MM.1S (cell line): ENCODE measurements at regions not wholly inside any gene's neighbourhood (a gene's known extent, or its start where the extent isn't known, plus 50 kb on each side); places are given as distances from the start of the nearest gene placed in this dataset.
"Not testable (repeated sequence)": the region's sequence is repeated elsewhere in the genome, so short reads cannot be mapped to it uniquely, and the experiment has no call there.

Experiments used
- DNase-seq: peaks from one replicate; pipeline ENCODE4 v3.0.0-alpha.2; 2015
- H2AFZ ChIP-seq: fragments of 300-600 bp; sonication (generic); 2 replicates; pipeline ENCODE4 v1.6.0; 2016; ENCODE audit warnings: antibody characterized with exemption, low read length
- H3F3A ChIP-seq: fragments of 300-600 bp; sonication (generic); 2 replicates; pipeline ENCODE4 v1.6.1; 2016; ENCODE audit warnings: mild to moderate bottlenecking, antibody characterized with exemption, low read length, moderate library complexity, mixed read lengths; ENCODE audit not compliant: insufficient read depth
- H3K27ac ChIP-seq: fragments of 300-600 bp; sonication (generic); 2 replicates; pipeline ENCODE4 v1.5.1; 2016; ENCODE audit warnings: mild to moderate bottlenecking, low read length
- H3K27me3 ChIP-seq: fragments of 300-600 bp; sonication (generic); replicated peaks from 2 replicates; pipeline ENCODE4 v1.6.0; 2016; ENCODE audit warnings: low read length; ENCODE audit not compliant: insufficient read depth
- H3K36me3 ChIP-seq: fragments of 300-600 bp; sonication (generic); replicated peaks from 2 replicates; pipeline ENCODE4 v1.6.1; 2016; ENCODE audit warnings: mild to moderate bottlenecking, low read length, mixed read lengths; ENCODE audit not compliant: insufficient read depth
- H3K4me1 ChIP-seq: fragments of 300-600 bp; sonication (generic); 2 replicates; pipeline ENCODE4 v1.6.1; 2016; ENCODE audit warnings: low read length, mixed read lengths
- H3K4me2 ChIP-seq: fragments of 300-600 bp; sonication (generic); 2 replicates; pipeline ENCODE4 v1.6.0; 2016; ENCODE audit warnings: low read depth, low read length
- H3K4me3 ChIP-seq: fragments of 300-600 bp; sonication (generic); 2 replicates; pipeline ENCODE4 v1.5.1; 2016; ENCODE audit warnings: low read length, mixed read lengths
- H3K79me2 ChIP-seq: fragments of 300-600 bp; sonication (generic); 2 replicates; pipeline ENCODE4 v1.6.1; 2016; ENCODE audit warnings: mixed run types, low read length, mixed read lengths
- H3K9ac ChIP-seq: fragments of 300-600 bp; sonication (generic); 2 replicates; pipeline ENCODE4 v1.6.1; 2016; ENCODE audit warnings: low read length, mixed read lengths
- H3K9me2 ChIP-seq: fragments of 300-600 bp; sonication (generic); replicated peaks from 2 replicates; pipeline ENCODE4 v1.6.1; 2016; ENCODE audit warnings: mild to moderate bottlenecking, low read length, mixed read lengths; ENCODE audit not compliant: insufficient read depth
- H3K9me3 ChIP-seq: fragments of 300-600 bp; sonication (generic); replicated peaks from 2 replicates; pipeline ENCODE4 v1.6.1; 2016; ENCODE audit warnings: mild to moderate bottlenecking, low read length, mixed read lengths; ENCODE audit not compliant: insufficient read depth
- H4K20me1 ChIP-seq: fragments of 300-600 bp; sonication (generic); 2 replicates; pipeline ENCODE4 v1.6.1; 2016; ENCODE audit warnings: mild to moderate bottlenecking, low read length, moderate library complexity, mixed read lengths; ENCODE audit not compliant: insufficient read depth
- EZH2 ChIP-seq: fragments of 300-600 bp; sonication (generic); optimal IDR thresholded peaks from 2 replicates; pipeline ENCODE3; 2017; ENCODE audit warnings: low read depth, mild to moderate bottlenecking, antibody characterized with exemption, low read length, mixed read lengths
- EZH2phosphoT487 ChIP-seq: fragments of 300-600 bp; sonication (generic); IDR thresholded peaks from 2 replicates; pipeline ENCODE4 v1.6.1; 2018; ENCODE audit warnings: antibody characterized with exemption, low read length
- TF ChIP-seq, protein P1 (sequence below): fragments of 300-600 bp; sonication (generic); IDR thresholded peaks from 2 replicates; pipeline ENCODE4 v1.5.1; 2016; ENCODE audit warnings: antibody characterized with exemption, low read length, mixed read lengths

DNA sequence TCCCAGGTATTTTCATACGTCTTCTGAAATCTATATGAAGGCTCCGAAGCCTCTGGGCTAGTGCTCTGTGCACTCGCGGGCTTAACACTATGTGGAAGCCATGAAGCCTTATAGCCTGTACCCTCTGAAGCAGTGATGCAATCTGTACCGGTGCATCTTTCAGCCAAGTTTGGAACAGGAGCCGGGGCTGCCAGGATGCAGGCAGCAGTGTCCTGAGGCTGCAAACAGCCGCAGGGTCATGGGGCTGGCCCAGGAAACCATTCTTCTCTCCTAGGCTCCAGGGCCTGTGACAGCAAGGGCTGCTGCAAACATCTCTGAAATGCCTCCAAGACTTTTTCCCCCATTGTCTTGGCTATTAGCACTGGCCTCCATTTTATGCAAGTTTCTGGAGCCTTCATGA is 279.6 kb downstream of the POTED start:
- not testable (repeated sequence) for H4K20me1 ChIP-seq, H3F3A ChIP-seq, H2AFZ ChIP-seq, H3K27ac ChIP-seq, DNase-seq, H3K4me2 ChIP-seq, H3K36me3 ChIP-seq, H3K9ac ChIP-seq, H3K9me2 ChIP-seq, H3K79me2 ChIP-seq, H3K27me3 ChIP-seq, H3K4me3 ChIP-seq, H3K4me1 ChIP-seq, H3K9me3 ChIP-seq

DNA sequence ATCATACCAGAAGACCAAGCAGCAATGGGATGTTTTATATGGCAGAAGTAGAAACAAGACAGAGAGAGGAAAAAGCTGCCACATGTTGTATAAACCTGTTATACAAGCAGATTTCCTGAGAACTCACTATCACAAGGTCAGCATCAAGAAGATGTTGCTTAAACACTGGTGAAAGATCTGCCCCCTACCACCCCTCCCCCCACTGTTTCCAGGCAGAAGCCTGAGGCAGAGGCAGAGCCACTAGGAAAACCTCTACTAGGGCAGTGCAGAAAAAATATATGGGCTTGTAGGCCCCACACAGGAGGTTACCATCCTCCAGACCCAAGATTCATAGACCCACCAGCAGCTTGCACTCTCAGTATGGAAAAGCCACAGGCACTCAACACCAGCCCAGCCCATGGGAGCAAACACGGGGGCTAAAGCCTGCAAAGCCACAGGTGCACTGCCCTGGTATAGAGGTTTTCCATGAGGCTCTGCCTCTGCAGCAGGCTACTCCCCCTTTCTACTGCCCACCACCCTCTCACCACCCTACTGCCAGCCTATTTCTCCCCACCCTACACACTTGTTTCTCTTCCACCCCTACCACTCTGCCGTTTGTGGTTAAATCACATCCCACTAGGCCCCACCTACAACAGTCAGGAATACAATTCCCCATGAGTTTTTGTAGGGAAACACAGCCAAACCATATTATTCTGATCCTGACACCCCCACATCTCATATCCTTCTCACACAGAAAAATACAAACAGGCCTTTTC is 274.2 kb downstream of the POTED start:
- not testable (repeated sequence) for H3K27me3 ChIP-seq, DNase-seq, H3K4me1 ChIP-seq, H3K4me3 ChIP-seq, H3F3A ChIP-seq, H3K9me2 ChIP-seq, H4K20me1 ChIP-seq, H2AFZ ChIP-seq, H3K4me2 ChIP-seq, H3K9ac ChIP-seq, H3K79me2 ChIP-seq, H3K36me3 ChIP-seq, H3K27ac ChIP-seq, H3K9me3 ChIP-seq

DNA sequence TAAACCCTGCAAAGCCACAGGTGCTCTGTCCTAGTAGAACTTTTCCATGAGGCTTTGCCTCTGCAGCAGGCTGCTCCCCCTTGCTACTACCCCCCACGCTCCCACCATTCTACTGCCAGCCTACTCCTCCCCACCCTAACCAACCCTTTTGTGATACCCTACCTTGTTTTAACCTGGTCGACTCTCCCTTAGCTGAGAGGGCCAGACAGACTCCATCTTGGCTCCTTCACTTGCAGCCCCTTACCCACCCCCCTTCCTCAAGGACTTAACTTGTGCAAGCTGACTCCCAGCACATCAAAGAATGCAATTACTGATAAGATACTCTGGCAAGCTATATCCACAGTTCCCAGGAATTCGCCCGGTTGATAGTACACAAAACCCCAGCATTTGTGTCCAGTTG is 267.9 kb downstream of the POTED start:
- H2AFZ ChIP-seq, H3K4me2 ChIP-seq, H3K27ac ChIP-seq, H3K9me3 ChIP-seq, H3K9me2 ChIP-seq, H3K79me2 ChIP-seq, H3F3A ChIP-seq, H3K4me1 ChIP-seq, H3K9ac ChIP-seq, H3K27me3 ChIP-seq, H3K4me3 ChIP-seq, DNase-seq, H4K20me1 ChIP-seq, H3K36me3 ChIP-seq: not testable (repeated sequence)

DNA sequence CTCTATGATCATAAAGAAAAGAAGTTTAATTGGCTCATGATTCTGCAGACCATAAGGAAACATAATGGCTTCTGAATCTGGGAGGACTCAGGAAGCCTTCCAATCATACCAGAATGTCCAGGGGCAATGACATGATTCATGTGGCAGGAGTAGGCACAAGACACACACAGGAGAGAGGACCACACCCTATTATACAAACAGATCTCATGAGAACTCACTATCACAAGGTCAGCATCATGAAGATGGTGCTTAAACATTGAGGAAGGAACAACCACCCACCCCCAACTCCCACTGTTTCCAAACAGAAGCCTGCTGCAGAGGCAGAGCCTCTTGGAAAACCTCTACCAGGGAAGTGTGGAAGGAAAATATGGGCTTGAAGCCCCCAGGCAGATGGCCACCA is 267.4 kb downstream of the POTED start:
- not testable (repeated sequence) for H3K27me3 ChIP-seq, H3K9me3 ChIP-seq, H3K4me3 ChIP-seq, H3K79me2 ChIP-seq, H3K4me1 ChIP-seq, H3K9ac ChIP-seq, H3K36me3 ChIP-seq, DNase-seq, H2AFZ ChIP-seq, H3K9me2 ChIP-seq, H3F3A ChIP-seq, H3K4me2 ChIP-seq, H4K20me1 ChIP-seq, H3K27ac ChIP-seq

DNA sequence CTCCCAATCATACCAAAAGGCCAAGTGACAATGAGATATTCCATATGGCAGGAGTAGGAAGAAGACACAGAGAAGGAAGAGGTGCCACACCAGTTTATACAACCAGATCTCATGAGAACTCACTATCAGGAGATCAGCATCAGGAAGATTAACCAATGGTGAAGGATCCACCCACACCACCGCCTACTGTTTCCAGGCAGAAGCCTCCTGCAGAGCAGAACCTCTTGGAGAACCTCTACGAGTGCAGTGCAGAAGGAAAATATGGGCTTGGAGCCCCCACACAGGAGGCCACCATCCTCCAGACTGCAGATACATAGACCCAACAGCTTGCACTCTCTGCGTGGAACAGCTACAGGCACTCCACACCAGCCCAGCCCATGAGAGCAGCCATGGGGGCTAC is 264.4 kb downstream of the POTED start:
- H3K27me3 ChIP-seq, H3K79me2 ChIP-seq, H3K9me2 ChIP-seq, H3K4me2 ChIP-seq, H3K36me3 ChIP-seq, H3K4me3 ChIP-seq, DNase-seq, H3K9me3 ChIP-seq, H4K20me1 ChIP-seq, H3K9ac ChIP-seq, H3F3A ChIP-seq, H2AFZ ChIP-seq, H3K27ac ChIP-seq, H3K4me1 ChIP-seq: not testable (repeated sequence)

DNA sequence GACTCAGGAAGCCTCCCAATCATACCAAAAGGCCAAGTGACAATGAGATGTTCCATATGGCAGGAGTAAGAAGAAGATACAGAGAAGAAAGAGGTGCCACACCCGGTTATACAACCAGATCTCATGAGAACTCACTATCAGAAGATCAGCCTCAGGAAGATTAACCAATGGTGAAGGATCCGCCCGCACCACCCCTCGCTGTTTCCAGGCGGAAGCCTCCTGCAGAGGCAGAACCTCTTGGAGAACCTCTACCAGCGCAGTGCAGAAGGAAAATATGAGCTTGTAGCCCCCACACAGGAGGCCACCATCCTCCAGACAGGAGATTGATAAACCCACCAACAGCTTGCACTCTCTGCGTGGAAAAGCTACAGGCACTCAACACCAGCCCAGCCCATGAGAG is 245.1 kb downstream of the POTED start:
- no peak overlapping the region for H3K4me2 ChIP-seq
- H3F3A ChIP-seq: no peaks in the 10 kb centered on the region
- H4K20me1 ChIP-seq: no peaks in the 10 kb centered on the region
- no peaks in the 10 kb centered on the region for H3K27me3 ChIP-seq
- no peak overlapping the region for H3K4me3 ChIP-seq
- H3K9me2 ChIP-seq: no peaks in the 10 kb centered on the region
- DNase-seq: no peak
- TF ChIP-seq EZH2: no peak
- TF ChIP-seq, protein P1, sequence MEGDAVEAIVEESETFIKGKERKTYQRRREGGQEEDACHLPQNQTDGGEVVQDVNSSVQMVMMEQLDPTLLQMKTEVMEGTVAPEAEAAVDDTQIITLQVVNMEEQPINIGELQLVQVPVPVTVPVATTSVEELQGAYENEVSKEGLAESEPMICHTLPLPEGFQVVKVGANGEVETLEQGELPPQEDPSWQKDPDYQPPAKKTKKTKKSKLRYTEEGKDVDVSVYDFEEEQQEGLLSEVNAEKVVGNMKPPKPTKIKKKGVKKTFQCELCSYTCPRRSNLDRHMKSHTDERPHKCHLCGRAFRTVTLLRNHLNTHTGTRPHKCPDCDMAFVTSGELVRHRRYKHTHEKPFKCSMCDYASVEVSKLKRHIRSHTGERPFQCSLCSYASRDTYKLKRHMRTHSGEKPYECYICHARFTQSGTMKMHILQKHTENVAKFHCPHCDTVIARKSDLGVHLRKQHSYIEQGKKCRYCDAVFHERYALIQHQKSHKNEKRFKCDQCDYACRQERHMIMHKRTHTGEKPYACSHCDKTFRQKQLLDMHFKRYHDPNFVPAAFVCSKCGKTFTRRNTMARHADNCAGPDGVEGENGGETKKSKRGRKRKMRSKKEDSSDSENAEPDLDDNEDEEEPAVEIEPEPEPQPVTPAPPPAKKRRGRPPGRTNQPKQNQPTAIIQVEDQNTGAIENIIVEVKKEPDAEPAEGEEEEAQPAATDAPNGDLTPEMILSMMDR: no peak
- TF ChIP-seq EZH2phosphoT487: no peak
- no peaks in the 10 kb centered on the region for H3K79me2 ChIP-seq
- no peak overlapping the region for H2AFZ ChIP-seq
- no peaks in the 10 kb centered on the region for H3K36me3 ChIP-seq
- H3K4me1 ChIP-seq: no peaks in the 10 kb centered on the region
- H3K9me3 ChIP-seq: no peaks in the 10 kb centered on the region
- H3K27ac ChIP-seq: no peak overlapping the region
- no peak overlapping the region for H3K9ac ChIP-seq

DNA sequence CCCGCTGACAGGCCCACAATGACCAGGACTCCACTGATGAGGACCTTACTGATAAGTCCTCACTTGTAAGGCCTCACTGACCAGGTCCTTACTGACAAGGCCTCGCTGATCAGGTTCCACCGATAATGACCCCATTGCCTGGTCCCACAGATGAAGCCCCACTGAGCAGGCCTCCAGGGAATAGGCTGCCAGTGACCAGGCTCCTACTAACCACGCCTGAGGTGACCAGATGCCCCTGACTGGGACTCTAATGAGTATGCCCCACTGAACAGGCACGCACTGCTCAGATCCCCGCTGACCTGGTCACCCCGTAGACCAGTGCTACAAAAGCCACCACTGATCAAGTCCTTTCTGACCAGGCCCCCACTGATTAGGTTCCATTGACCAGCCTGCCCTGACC is 241.2 kb downstream of the POTED start:
- not testable (repeated sequence) for H3K27ac ChIP-seq, H4K20me1 ChIP-seq, H3K9me2 ChIP-seq, DNase-seq, H3K9ac ChIP-seq, H3K4me1 ChIP-seq, H3K4me2 ChIP-seq, H3F3A ChIP-seq, H3K27me3 ChIP-seq, H2AFZ ChIP-seq, H3K4me3 ChIP-seq, H3K9me3 ChIP-seq, H3K36me3 ChIP-seq, H3K79me2 ChIP-seq
